NCI-H82 treated with DMSO at 0.1 percent for 48 hours (cell line): ENCODE measurements at regions not wholly inside any gene's neighbourhood (a gene's known extent, or its start where the extent isn't known, plus 50 kb on each side); places are given as distances from the start of the nearest gene placed in this dataset.

Experiments
- DNase-seq: peaks from one replicate; lab custom pipeline; 2025; ENCODE audit not compliant: unreplicated experiment; lab: John Stamatoyannopoulos, UW

GRCh38 chr4:53653484-53654053, 62.3 kb upstream of the LNX1 start:
- no peak for DNase-seq

- DNase-seq: no peak
Observed at GRCh38 chr4:53651156-53651735, 60.0 kb upstream of the LNX1 start.

DNA sequence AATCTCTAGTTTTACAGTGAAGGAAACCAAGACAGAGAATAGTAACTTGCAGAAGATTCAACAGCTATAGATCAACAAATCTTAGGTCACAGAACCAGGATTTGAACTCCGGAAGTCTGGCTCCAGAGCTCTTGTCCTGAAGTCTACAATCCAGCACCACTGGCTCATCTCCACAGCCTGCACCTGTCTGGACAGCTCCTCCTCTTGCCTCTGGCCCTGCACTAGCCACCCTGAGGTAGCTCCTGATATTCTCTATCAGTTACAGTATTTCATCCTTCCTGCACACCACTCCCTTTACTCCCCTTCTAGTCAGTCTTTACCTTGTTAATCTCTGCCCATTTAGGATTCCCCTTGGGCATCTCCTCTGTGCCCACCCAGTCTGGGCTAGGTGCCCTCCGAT, 58.1 kb upstream of the LNX1 start:
- no peak for DNase-seq

GRCh38 chr4:53647547-53647946, 56.3 kb upstream of the LNX1 start:
- DNase-seq: no peak

GRCh38 chr4:53646795-53647194, 55.5 kb upstream of the LNX1 start:
- DNase-seq: no peak

DNA sequence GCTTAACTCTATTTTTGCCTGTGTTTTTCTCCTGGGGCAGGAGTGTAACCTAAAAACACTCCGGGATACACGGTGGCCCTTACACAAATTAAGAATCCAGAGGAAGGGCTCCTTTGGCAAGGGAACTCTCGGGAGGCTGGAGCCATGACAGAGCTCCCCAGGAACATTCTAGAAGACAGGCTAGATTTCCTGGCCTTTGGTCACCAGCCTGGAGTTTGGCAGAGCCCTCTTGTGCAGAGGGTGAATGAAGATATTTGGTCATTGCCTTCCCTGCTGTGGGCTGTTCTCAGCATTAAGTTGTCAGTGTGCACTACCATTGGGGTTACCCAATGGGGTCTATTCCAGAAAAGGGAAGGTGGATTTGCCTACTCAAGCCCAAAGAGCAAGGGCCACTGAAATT, 53.8 kb upstream of the LNX1 start:
- no peak for DNase-seq

- DNase-seq: no peak
Observed at GRCh38 chr4:53644607-53645006, 53.3 kb upstream of the LNX1 start.
